ENCODE measurements at regions not wholly inside any gene's neighbourhood (a gene's known extent, or its start where the extent isn't known, plus 50 kb on each side); places are given as distances from the start of the nearest gene placed in this dataset.
"Not testable (repeated sequence)": the region's sequence is repeated elsewhere in the genome, so short reads cannot be mapped to it uniquely, and the experiment has no call there.

DNA sequence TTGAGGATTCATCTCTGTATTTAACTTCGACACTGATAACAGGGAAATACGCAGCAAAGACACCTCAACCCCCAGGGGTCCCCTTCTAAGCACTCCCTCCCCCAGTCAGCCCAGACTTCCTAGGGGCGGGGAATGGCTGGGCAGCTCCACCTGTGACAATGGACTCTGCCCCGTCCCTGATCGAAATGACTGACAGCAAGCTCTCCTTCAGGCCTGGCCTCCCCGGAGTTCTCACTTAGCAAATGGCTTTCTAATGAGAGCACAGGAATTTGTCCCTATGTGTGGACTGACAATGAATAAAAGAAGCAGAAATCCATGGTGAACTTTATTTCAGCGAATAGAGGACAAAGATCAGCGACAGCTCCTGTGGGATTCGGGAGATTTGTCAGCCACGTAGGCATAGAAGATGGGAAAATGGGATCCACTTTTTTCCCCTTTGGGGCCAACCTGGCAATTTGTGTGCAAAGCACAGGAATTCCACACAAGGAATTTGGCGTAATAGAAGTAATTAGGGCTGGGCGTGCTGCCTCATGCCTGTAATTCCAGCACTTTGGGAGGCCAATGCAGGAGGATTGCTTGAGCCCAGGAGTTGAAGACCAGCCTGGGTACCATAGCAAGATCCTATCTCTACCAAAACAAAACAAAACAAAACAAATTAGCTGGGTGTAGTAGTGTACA, 63.8 kb downstream of the TNFAIP2 start:
- Histone ChIP-seq H3K4me3 (no peak overlapping the region), H3K36me3 (no peaks in the 10 kb centered on the region), H3K9me3 (no peaks in the 10 kb centered on the region), H3K27me3 (no peaks in the 10 kb centered on the region)
- DNase-seq: no peak

DNA sequence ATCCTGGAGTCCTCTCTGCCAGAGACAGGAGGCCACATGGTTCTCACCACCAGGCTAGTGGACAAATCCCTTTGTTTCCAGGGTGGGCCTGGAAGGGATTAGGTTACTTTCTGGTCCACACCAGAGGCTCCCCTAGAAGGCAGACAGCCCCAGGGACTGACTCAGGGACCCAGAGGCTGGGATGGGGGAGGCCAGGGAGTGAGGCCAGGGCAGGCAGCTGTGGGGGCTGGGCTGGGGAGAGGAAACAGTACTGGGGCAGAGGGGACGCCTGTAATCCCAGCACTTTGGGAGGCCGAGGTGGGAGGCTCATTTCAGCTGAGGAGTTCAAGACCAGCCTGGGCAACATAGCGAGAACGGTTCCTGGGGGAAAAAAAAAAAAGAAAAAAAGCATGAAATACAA, 64.7 kb downstream of the TNFAIP2 start:
- Histone ChIP-seq H3K9me3 (no peaks in the 10 kb centered on the region), H3K27me3 (no peaks in the 10 kb centered on the region), H3K36me3 (no peaks in the 10 kb centered on the region), H3K4me3 (no peak overlapping the region)
- no peak for DNase-seq

DNA sequence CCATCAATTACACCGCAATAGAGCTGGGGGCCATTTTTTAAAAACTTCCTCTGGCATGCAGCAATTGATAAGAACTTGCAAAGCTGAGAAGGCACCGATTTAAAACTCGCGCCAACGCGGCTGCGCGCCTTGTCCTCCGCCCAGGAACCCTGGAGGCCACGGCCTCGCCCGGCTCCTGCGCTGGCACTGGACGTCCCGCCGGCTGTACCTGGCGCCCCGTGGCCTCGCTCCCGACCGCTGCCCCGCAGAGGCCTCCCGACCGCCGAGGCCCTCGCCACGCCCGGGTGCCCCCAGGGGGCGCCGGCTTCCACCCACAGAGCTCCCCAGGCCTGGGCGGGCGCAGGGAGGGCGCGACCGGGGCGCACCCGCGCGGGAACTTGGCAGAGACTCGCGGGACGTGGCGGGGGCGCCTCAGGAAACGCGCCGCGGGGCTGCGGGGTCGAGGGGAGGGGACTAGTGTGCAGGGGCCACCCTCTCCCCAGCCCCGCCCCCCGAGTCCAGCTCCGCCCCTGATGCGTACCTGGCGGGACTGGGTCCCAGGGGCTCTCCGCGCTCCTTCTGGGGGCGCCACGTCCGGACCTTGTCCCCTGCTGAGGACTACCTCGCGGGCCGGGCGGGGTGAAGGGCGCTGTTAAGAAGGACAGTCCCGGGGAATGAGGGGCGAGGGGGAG, 65.7 kb downstream of the TNFAIP2 start:
- peak; percentile 33 for DNase-seq
- no peak overlapping the region for H3K4me3 ChIP-seq
- H3K27me3 ChIP-seq: no peaks in the 10 kb centered on the region
- no peaks in the 10 kb centered on the region for H3K9me3 ChIP-seq
- no peaks in the 10 kb centered on the region for H3K36me3 ChIP-seq

DNA sequence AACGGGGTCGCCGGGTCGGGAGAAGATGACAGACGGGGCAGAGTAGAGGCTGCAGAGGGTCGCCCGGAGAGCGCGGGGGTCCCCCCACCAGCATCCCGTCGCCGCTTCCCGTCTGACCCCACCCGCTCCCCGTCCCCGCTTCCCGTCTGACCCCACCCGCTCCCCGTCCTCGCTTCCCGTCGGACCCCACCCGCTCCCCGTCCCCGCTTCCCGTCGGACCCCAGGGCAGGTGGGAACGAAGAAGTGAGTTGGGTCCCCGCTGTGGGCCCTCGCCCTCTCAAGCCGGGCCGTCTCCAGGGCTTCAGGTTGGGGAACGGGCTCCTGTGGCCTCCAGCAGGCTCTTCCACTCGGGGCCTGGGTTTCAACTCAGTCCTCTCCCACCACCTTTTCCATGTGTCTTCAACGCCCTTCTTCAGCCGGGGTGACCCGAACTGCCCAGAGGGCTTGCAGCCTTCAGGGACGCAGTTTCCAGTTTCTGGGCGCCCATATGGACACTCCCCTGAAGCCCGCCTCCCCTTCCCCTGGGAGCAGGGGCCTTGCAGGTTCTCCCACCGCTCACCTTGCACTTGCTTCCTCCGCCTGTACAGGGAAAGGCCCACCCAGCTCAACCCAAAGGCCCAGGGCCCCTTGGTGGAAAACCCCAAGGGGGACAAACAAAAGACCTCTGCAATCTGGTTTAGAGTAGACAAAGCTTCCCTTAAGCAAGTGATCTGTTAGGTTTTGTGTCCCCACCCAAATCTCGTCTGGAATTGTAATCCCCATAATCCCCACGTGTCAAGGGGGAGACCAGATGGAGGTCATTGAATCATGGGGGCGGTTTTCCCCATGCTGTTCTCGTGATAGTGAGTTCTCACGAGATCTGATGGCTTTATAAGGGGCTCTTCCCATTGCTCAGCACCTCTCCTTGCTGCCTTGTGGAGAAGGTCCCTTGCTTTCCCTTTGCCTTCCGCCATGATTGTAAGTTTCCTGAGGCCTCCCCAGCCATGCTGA, 66.5 kb downstream of the TNFAIP2 start:
- no peak overlapping the region for H3K4me3 ChIP-seq
- DNase-seq: no peak
- no peaks in the 10 kb centered on the region for H3K27me3 ChIP-seq

DNA sequence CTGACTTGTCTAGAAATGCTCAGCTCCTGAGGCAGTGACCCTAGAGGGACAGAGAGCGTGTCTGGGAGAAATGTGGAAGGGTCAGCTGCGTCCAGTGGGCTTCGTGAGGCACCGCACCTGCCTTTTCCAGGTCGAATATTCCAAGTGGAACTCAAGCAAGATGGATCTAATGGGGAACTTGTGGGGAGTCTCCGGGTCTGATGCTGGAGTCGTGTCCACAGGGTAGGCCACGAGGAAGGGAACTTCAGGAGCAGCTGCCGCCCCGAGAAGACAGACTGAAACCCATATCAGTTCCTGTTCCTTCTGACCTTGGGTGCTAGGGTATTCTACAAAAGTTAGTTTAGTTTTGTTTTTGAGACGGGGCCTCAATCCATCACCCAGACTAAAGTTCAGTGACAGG, 67.5 kb downstream of the TNFAIP2 start:
- no peaks in the 10 kb centered on the region for H3K9me3 ChIP-seq
- H3K36me3 ChIP-seq: no peaks in the 10 kb centered on the region
- no peak overlapping the region for H3K4me3 ChIP-seq
- H3K27me3 ChIP-seq: no peaks in the 10 kb centered on the region
- no peak for DNase-seq

More for the DNA sequence above, 66.5 kb downstream of the TNFAIP2 start:
- Histone ChIP-seq H3K9me3 (no peaks in the 10 kb centered on the region), H3K36me3 (no peaks in the 10 kb centered on the region)

DNA sequence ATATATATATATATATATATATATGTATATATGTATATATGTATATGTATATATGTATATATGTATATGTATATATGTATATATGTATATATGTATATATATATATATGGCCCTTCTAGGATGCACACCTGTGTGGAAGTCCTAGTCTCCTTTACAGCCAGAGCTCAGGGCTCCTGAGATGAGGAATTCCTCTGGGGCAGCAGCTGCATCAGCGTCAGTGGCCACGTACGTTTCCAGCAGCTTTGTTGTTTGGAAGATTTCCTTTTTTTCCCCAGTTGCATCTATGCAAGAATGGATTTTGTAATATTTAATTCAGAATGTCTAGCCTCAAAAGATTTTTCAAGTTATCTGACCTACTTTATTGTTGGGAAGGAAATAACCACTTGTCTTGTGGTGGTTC, 68.6 kb downstream of the TNFAIP2 start:
- H3K4me3 ChIP-seq: no peak overlapping the region
- no peak for DNase-seq
- H3K27me3 ChIP-seq: no peaks in the 10 kb centered on the region
- no peaks in the 10 kb centered on the region for H3K36me3 ChIP-seq
- H3K9me3 ChIP-seq: no peaks in the 10 kb centered on the region

DNA sequence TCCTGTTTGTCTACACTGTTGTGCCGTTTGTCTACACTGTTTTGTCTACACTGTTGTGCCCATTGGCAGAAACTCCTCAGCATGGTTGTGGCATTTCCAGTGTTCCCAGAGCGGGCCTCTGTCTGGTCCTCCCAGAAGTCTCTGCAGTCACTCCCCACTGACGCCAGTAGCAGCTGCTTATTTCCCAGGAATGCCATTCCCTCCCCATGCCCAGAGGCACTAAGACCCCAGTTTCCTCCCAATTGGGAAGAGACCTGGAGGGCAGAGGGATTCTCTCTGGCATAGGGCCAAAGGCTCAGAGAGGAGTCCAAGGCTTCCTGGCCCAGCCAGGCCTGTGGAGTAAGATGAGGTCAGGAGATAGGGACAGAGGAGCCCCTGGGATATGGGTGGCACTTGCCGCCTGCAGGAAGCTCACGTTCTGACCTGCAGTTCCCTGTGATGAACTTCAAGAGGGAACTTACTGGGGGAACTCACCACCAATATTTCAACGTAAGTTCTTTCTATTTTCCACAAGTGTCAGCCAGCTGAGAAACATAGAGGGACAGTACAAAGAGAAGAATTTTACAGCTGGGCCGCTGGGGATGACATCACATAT, 69.1 kb downstream of the TNFAIP2 start:
- Histone ChIP-seq H3K9me3 (no peaks in the 10 kb centered on the region), H3K27me3 (no peaks in the 10 kb centered on the region), H3K4me3 (no peak overlapping the region), H3K36me3 (no peaks in the 10 kb centered on the region)
- no peak for DNase-seq

DNA sequence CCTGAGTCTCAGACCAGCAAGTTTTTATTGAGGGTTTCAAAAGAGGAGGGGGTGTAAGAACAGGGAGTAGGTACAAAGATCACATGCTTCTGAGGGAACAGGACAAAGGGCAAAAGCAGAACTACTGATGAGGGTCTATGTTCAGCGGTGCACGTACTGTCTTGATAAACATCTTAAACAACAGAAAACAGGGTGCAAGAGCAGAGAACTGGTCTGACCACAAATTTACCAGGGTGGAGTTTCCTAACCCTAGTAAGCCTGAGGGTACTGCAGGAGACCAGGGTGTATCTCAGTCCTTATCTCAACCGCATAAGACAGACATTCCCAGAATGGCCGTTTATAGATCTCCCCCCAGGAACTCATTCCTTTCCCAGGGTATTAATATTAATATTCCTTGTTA, 69.6 kb downstream of the TNFAIP2 start:
- H3K36me3 ChIP-seq, DNase-seq, H3K27me3 ChIP-seq, H3K9me3 ChIP-seq, H3K4me3 ChIP-seq: not testable (repeated sequence)

DNA sequence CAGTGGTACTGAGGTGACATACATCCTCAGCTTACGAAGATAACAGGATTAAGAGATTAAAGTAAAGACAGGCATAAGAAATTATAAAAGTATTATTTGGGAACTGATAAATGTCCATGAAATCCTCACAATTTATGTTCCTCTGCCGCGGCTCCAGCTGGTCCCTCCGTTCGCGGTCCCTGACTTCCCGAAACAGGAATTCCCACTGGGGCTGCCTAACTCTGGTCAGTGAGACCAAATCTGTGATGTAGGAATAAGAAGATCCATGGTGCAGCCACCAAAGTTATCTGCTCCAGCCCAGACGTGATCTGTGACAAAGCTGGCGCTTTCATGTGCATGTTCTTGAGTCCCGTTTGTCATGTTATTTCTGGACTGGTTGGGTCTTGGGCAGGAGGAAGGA, 70.2 kb downstream of the TNFAIP2 start:
- H3K4me3 ChIP-seq, DNase-seq, H3K36me3 ChIP-seq, H3K27me3 ChIP-seq, H3K9me3 ChIP-seq: not testable (repeated sequence)

DNA sequence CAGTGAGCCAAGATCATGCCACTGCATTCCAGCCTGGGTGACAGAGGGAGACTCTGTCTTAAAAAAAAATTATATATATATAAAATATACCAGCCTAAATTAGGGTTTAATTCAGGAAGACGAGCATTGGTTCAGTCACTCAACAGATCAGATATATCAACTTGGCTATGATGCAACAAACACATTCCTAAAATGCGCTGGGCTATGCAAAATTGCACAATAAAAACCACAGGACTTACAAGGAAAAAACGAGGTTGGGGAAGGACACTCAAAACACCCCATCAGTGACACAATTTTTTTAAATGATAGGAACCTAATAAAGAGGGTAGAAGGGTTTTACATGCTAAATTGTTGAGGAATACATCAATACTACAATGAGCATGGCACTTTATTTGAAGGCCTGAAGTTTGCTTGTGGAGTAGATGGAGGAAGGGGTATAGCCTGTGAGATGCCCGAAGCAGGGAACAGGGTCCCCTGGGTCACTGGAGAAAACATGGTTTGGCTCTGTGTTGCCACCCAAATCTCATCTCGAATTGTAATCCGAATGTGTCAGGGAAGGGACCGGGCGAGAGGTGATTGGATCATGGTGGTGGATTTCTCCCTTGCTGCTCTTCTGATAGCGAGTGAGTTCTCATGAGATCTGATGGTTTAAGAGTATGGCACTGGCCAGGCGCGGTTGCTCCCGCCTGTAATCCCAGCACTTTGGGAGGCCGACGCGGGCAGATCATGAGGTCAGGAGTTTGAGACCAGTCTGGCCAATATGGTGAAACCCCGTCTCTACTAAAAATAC, 71.2 kb downstream of the TNFAIP2 start:
- Histone ChIP-seq H3K4me3 (no peak overlapping the region), H3K27me3 (no peaks in the 10 kb centered on the region)
- no peak for DNase-seq

DNA sequence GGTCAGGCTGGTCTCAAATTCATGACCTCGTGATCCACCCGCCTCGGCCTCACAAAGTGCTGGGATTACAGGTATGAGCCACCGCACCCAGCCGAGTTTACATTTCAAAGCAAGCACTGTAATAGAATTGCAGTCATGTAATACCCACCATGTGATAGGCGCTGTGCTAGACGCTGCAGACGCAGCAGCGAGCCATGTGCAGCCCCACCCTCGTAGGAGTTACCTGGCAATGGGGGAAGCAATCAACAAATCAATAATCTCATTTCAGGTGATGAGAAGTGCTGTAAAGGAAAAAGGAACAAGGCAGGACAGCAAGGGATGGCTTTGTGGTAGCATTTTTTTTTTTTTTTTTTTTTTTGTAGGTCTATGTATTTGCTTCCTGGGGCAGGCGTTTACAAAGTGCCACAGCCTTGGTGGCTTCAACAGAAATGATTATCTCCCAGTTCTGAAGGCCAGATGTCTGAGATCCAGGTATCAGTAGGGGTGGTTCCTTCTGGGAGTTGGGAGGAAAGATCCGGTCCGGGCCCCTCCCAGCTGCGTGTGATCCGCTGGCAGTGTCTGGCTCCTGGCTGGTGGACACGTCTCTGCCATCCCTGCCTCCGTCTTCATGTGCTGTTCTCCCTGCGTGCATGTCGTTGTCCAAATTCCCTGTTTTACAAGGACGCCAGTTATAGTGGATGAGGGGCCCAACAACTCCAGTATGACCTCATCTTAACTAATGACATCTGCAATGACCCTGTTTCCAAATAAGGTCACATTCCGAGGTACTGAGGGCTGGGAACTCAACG, 72.8 kb downstream of the TNFAIP2 start:
- Histone ChIP-seq H3K27me3 (no peaks in the 10 kb centered on the region), H3K36me3 (no peaks in the 10 kb centered on the region), H3K9me3 (no peaks in the 10 kb centered on the region), H3K4me3 (no peak overlapping the region)
- DNase-seq: no peak

More for the DNA sequence above, 71.2 kb downstream of the TNFAIP2 start:
- Histone ChIP-seq H3K36me3 (no peaks in the 10 kb centered on the region), H3K9me3 (no peaks in the 10 kb centered on the region)

DNA sequence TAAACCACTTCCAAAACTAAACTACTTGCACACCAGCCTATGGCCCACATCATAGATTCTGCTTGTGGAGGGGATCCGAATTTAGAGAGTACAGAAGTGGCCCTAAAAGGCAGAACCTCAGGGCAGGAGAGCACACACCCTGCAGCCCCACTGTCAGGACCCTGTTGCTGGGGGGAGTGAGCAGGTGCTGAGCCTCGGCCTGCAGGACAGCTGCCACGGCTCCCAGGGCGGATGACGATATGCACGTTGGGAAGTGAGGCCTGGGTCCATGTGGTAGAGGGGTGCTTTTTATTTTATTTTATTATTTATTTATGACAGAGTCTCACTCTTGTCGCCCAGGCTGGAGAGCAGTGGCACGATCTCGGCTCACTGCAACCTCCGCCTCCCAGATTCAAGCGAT, 73.5 kb downstream of the TNFAIP2 start:
- H3K4me3 ChIP-seq: no peak overlapping the region
- no peak for DNase-seq
- no peaks in the 10 kb centered on the region for H3K9me3 ChIP-seq
- no peaks in the 10 kb centered on the region for H3K36me3 ChIP-seq
- H3K27me3 ChIP-seq: no peaks in the 10 kb centered on the region

DNA sequence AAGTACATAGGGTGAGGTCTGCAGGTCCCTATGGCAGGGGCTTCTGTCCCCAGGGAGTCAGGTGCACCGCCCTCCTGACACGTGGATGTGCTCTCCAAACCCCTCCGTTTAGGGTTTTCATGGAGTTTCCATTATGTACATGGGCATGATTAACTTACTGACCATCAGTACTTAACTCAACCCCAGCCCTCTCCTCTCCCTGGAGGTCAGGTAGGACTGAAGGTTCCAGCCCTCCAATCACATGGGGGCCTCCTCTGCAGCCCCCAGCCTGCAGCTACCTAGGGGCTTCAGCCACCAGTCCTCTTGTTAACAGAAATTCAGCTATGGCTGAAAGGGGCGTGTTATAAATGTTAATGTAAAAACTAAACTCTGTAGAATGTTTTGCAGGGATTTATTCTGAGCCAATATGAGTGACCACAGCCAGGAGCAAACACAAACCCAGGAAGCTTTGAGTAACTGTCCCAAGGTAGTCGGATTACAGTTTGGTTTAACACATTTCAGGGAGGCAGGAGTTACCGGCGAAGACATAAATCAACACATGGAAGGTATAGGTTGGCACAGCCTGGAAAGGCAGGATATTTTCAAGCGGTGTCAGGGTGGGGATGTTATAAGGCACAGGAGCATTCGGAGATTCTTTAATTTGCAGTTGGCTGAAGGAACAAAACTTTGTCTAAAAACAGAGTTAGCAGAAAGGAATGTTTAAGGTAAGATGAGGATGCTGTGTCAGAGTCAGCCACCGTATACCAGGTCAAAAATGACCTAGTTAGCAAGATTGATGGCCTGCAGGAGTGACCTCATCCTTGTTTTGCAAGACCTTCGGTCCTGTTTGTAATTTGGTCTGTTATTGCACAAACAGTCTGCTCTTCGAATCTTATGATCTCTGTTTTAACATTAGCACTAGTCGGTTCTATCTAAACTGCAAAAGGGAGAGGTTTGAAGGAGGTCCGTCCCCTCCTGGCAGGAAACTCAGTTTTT, 75.2 kb downstream of the TNFAIP2 start:
- no peaks in the 10 kb centered on the region for H3K9me3 ChIP-seq
- H3K27me3 ChIP-seq: no peaks in the 10 kb centered on the region
- H3K4me3 ChIP-seq: no peak overlapping the region
- H3K36me3 ChIP-seq: no peaks in the 10 kb centered on the region
- DNase-seq: no peak

DNA sequence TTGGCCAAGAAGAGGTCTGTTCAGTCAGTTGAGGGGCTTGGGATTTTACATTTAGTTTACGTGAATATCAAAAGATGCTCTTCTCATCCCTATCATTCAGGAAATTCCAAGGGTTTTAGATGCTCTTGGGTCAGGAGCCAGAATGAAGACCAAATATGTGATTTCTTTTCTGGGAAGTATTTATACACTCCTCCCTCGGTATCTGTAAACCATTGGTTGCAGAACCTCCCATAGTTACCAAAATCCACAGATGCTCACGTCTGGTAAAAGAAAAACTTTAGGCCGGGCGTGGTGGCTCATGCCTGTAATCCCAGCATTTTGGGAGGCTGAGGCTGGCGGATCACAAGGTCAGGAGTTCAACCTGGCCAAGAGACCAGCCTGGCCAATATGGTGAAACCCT, 75.9 kb downstream of the TNFAIP2 start:
- H3K4me3 ChIP-seq: no peak overlapping the region
- H3K27me3 ChIP-seq: no peaks in the 10 kb centered on the region
- DNase-seq: no peak
- no peaks in the 10 kb centered on the region for H3K36me3 ChIP-seq
- no peaks in the 10 kb centered on the region for H3K9me3 ChIP-seq

DNA sequence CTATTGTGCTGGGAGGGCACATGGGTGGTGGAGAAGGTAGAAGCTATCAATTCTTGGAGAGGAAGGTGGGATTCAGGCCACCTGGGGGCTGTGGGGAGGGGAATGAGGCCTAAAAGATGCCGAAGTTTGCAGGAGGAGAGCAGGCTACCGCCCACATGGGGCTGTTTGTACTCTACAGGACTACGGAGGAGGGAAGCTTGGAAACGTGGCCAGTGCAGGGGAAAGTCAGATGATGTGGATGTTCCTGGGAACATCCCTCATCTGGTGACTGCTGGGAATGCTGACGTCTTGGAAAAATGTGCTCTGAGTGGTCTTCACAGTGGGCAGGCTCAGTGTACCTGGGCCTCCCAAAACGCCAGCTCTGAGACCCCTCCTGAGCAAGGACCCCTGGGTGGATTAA, 78.5 kb downstream of the TNFAIP2 start:
- DNase-seq: no peak
- H3K9me3 ChIP-seq: no peaks in the 10 kb centered on the region; the same call in 1 of the 2 replicates
- no peaks in the 10 kb centered on the region for H3K36me3 ChIP-seq
- no peak overlapping the region for H3K4me3 ChIP-seq
- H3K27me3 ChIP-seq: no peaks in the 10 kb centered on the region
